ENCODE measurements at regions not wholly inside any gene's neighbourhood (a gene's known extent, or its start where the extent isn't known, plus 50 kb on each side); places are given as distances from the start of the nearest gene placed in this dataset.

GRCh38 chr16:73847090-73847489 lies 449.5 kb upstream of the PSMD7 start:
- Histone ChIP-seq H2AFZ (replicated peaks; ENCODE audit: low read length, poor library complexity) (no peak overlapping the region), H3K9ac (ENCODE audit: low read depth, low read length) (no peak overlapping the region), H3K9me3 (ENCODE audit: control insufficient read depth, insufficient read depth, low read length) (no peaks in the 10 kb centered on the region; the same call in 1 of the 2 replicates), H3K36me3 (ENCODE audit: control insufficient read depth, insufficient read depth, low read length) (no peaks in the 10 kb centered on the region), H4K91ac (ENCODE audit: insufficient read depth, low read depth, low read length) (no peak overlapping the region), H2BK5ac (ENCODE audit: low read depth, low read length, poor library complexity, severe bottlenecking) (no peak overlapping the region), H2AK9ac (replicated peaks; ENCODE audit: low read depth, low read length, poor library complexity) (no peak overlapping the region), H3K27ac (ENCODE audit: insufficient read depth, low read length) (no peak overlapping the region), H2BK15ac (ENCODE audit: low read depth, low read length) (no peak overlapping the region), H3K4me1 (ENCODE audit: control insufficient read depth, insufficient read depth, low read length) (no peaks in the 10 kb centered on the region), H3K23ac (ENCODE audit: low read depth, low read length) (no peak overlapping the region), H3K4ac (ENCODE audit: low read depth, low read length) (no peak overlapping the region), H4K5ac (ENCODE audit: low read depth, low read length) (no peak overlapping the region), H2BK120ac (ENCODE audit: low read depth, low read length) (no peak overlapping the region), H3K14ac (replicated peaks; ENCODE audit: low read depth, low read length) (no peak overlapping the region), H2AK5ac (ENCODE audit: low read depth, low read length) (no peak overlapping the region), H4K8ac (ENCODE audit: low read depth in 2 of 2, low read length in 2 of 2) (no peak overlapping the region), H3K27me3 (ENCODE audit: control insufficient read depth, insufficient read depth, low read length) (no peaks in the 10 kb centered on the region), H3K18ac (ENCODE audit: low read depth, low read length) (no peak overlapping the region), H3K9me1 (ENCODE audit: insufficient read depth, low read length) (no peaks in the 10 kb centered on the region), H4K20me1 (ENCODE audit: insufficient read depth, low read length) (no peaks in the 10 kb centered on the region), H3K79me1 (ENCODE audit: low read depth in 1 of 2, low read length in 2 of 2) (no peaks in the 10 kb centered on the region), H2BK20ac (ENCODE audit: low read depth, low read length) (no peak overlapping the region), H3K4me2 (ENCODE audit: low read depth, low read length) (no peak overlapping the region), H3K4me3 (ENCODE audit: insufficient read depth, low read depth, low read length) (no peak overlapping the region), H3K56ac (ENCODE audit: extremely low read depth, insufficient read depth, low read length) (no peak overlapping the region)
- POLR2A ChIA-PET (ENCODE audit: unreplicated experiment), result no interaction called here
- dilution Hi-C loops (cut with HindIII; ENCODE audit: low sequenced_read_pairs, unreplicated experiment), result no loop called here
- TF ChIP-seq POLR2A (IDR thresholded peaks at IDR 0.05; ENCODE audit: low read depth, low read length) (no peak), NFE2L2 (IDR thresholded peaks at IDR 0.05; ENCODE audit: low read depth, low read length) (no peak), MAFK (IDR thresholded peaks at IDR 0.05; ENCODE audit: low read depth, low read length) (no peak), MAZ (IDR thresholded peaks at IDR 0.05; ENCODE audit: borderline replicate concordance, low read depth, low read length) (no peak), RFX5 (IDR thresholded peaks at IDR 0.05; ENCODE audit: low read depth, low read length) (no peak), USF2 (IDR thresholded peaks at IDR 0.05; ENCODE audit: low read depth, low read length) (no peak), SMC3 (IDR thresholded peaks at IDR 0.05; ENCODE audit: low read depth, low read length) (no peak), RCOR1 (IDR thresholded peaks at IDR 0.05; ENCODE audit: insufficient replicate concordance, low read length) (no peak), RAD21 (IDR thresholded peaks at IDR 0.05; ENCODE audit: low read length) (no peak), CHD1 (IDR thresholded peaks at IDR 0.05; ENCODE audit: low read depth, low read length) (no peak), MXI1 (IDR thresholded peaks at IDR 0.05; ENCODE audit: borderline replicate concordance, low read depth, low read length) (no peak)
- ATAC-seq (ENCODE audit: low read depth) (no peak), DNase-seq (no peak)
- BruUV-seq (replicated peaks), result no TSS peak
- intact Hi-C loops (cut with micrococcal nuclease), result no loop called here
- in situ Hi-C loops (cut with MboI; ENCODE audit: low sequenced_read_pairs), result no loop called here
- CTCF ChIA-PET, result no interaction called here
- 100% methylated on average over 1 of the region's 3 CpGs; no CpG with 5 or more reads in 1 of the 2 experiments for WGBS, 2 experiments (ENCODE audit: extremely low coverage in 2 of 2, insufficient read length in 1 of 2)
